Head of caudate nucleus (tissue), 42 donors: ENCODE measurements at regions not wholly inside any gene's neighbourhood (a gene's known extent, or its start where the extent isn't known, plus 50 kb on each side); places are given as distances from the start of the nearest gene placed in this dataset.
"Not testable (repeated sequence)": the region's sequence is repeated elsewhere in the genome, so short reads cannot be mapped to it uniquely, and the experiment has no call there.

Experiments used
- DNase-seq, 42 donors: peaks; one replicate each; pipeline versions ENCODE4 v3.0.0 to v3.0.0-alpha.2; 2020 to 2021; ENCODE audit warnings: mixed read lengths in 7 of 42
- intact Hi-C: fragments of 100-400 bp; cut with DNase I; formaldehyde crosslinking; loops from one replicate; pipeline ENCODE4 v1.15.0; 2022

DNA sequence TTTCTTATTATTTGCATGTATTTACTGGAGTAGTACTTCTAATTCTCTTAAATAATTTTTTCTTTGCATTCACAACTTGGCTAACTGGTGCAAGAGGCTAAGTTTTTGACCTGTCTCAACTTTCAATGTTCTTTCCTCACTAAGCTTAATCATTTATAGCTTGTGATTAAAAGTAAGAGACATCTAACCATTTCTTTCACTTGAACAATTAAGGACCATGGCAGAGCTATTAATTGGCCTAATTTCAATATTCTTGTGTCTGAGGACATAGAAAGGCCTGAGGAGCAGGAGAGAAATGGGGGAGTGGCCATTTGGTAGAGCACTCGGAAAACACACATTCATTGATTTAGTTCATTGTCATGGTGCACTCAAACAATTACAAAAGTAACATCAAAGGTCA is 141.4 kb upstream of the TMEM196 start:
- no peak for DNase-seq
- intact Hi-C loops, result no loop called here

DNA sequence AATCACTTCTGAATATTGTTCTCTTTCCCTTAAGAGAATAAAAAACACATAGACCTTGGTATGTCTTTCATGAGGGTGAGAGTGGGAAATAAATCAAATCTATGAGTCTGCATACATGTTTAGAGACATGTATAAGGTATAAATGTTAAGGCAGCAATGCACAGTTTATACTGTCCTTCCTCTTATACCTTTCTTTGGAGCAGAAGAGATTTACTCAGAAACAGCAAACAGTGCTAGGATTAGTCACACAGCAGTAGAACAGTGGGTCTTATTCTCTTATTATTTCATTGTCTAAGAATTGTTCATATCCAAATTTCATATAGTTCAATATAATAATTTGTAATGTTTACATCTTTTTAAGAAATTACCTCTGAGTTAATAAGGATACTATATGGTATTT is 126.7 kb upstream of the TMEM196 start:
- no peak for DNase-seq
- intact Hi-C loops, result no loop called here

DNA sequence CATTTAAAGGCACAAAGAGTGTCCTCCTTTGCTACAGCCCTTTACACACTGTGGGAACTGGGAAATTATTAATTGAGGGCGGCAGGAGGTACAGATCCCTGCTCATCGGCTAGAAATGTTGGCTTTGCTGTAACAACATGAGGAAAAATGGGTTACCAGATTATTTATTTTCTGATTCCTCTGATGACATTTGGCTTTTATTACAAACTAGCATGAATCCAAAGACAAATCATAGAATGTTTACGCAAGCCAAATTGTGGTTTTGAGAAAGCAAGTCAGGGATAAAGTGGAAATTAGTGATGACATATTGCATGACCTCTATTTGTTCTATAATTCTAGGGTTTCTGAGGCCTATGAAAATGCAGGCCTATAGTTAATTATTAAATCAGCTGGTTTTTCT is 126.1 kb upstream of the TMEM196 start:
- no peak for DNase-seq
- intact Hi-C loops, result no loop called here

DNA sequence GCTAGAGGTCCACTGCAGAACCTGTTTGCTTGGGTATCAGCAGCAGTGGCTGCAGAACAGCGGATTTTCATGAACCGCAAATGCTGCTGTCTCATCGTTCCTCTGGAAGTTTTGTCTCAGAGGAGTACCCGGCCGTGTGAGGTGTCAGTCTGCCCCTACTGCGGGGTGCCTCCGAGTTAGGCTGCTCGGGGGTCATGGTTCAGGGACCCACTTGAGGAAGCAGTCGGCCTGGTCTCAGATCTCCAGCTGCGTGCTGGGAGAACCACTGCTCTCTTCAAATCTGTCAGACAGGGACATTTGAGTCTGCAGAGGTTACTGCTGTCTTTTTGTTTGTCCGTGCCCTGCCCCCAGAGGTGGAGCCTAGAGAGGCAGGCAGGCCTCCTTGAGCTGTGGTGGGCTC is 109.5 kb upstream of the TMEM196 start:
- intact Hi-C loops, DNase-seq: not testable (repeated sequence)

DNA sequence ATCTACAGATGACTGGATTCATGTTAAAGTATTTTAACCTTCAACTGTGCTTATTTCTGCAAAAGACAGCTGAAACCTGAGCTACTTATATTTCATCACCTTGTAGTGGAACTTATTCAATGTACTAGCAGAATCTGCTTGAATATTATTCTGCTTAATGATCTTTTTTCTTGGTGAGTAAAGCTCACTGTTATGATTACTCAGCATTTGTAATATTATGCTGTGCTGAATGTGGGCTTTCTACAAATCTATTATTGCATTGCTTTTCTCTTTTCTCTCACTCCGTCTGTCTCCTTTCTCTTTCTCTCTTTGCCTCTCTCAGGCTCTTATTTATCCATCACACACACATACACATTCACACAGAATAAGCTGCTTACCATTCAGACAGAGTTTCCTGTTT is 98.7 kb upstream of the TMEM196 start:
- intact Hi-C loops, result no loop called here
- DNase-seq, result no peak

DNA sequence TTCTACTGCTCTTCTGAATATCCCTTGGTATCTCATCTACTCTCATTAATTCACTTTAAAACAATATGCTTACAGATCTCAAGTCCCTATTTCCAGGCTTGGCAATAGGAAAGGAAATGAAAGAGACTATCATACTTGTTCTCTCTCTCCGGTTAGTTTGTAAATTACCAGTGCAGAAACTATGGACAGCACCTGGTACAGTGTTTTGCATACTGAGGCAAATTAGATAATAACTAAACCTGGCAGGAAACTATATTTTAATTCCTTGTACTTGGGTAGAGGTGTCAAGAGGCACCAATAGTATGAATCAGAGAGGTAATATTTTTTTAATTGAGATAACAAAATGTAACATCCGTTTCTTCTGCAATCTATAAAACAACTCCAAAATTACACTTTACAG is 97.7 kb upstream of the TMEM196 start:
- intact Hi-C loops, result no loop called here
- DNase-seq, result no peak

DNA sequence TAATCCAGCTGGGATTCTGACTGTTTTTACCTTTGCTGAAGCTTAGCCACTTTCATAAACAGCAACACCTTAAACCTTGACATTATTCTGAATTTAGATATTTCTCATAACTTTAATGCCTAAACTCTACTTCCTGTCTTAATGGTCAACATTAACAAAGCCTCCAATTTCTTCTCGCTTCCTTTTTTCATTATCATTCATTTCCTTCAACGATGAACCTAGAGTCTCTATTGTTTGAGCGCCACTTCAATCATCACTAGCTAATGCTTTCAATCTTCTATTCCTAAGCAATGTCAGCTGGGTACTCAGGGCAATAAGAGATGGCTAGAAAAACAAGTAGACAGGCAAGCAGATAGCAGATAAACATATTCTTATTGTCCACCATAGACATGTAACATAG is 96.6 kb upstream of the TMEM196 start:
- intact Hi-C loops, result no loop called here
- no peak for DNase-seq

DNA sequence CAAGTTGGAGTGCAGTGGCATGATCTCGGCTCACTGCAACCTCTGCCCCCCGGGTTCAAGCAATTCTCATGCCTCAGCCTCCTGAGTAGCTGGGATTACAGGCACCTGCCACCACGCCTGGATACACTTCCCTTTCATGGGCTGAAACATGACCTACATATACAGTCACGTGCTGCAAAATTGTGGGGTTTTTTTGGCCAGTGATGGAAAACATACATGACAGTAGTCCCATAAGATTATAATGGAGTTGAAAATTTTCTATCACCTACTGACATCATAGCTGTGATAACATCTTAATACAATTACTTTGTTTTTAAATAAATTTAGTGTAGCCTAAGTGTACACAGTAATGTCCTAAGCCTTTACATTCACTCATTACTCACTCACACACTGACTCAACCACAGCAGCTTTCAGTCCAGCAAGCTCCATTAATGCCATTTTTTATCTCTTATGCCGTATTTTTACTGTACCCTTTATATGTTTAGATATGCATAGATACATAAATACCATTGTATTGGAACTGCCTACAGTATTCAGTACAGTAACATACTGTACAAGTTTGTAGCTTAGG is 79.9 kb upstream of the TMEM196 start:
- intact Hi-C loops, result no loop called here
- no peak for DNase-seq

DNA sequence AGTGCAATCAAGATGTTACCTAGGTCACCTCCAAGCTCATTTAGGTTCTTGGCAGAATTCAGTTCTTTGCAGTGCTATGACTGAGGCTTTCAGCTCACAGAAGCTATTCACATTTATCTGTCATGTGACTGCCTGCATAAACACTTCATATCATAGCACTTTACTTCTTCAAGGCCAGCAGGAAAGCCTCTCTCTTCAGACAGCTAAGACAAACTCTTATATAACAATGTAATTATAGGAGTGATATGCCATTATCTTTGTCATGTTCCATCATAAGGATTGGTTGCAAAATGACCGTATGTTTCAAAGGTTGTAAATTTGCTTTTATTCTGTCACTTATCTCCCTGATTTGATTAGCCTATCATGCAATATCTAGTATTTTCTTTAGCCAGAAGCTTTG is 78.8 kb upstream of the TMEM196 start:
- intact Hi-C loops, result no loop called here
- no peak for DNase-seq

DNA sequence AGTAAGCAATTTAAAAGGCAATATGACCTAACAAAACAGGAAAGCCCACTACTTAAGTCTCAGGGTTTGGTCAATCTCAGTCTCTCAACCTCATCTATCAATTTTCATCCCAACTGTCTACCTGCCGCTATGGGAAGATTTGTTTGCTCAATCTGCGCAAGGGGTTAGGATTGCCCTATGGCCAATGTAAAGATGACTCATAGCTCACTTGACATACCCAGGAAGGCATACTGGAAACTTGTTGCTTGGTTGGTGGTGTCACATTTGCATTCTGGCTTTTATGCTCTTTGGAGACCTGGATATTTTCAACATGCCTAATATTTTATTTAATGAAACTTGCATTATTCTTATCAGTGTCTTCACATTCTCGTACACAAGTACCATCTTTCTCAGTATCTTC is 78.1 kb upstream of the TMEM196 start:
- no peak for DNase-seq
- intact Hi-C loops, result no loop called here

DNA sequence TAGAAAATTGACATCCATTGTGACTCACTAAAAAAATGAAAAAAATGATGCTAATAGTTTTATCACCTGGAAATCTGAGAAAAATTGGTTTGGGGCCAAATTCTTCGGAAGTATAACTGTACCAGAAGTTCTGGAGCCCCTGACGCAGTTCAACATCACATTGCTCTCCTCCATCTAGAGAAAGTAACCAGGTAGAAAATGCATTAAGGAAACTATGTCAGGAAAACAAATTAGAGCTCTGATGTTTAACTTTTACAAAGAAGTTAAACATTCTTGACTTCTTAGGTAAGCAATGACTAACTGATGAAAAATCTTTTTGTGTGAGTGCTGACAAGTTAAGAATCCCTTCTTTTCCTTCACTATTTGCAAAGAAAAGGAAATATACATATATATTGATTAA is 61.1 kb upstream of the TMEM196 start:
- DNase-seq, result no peak

DNA sequence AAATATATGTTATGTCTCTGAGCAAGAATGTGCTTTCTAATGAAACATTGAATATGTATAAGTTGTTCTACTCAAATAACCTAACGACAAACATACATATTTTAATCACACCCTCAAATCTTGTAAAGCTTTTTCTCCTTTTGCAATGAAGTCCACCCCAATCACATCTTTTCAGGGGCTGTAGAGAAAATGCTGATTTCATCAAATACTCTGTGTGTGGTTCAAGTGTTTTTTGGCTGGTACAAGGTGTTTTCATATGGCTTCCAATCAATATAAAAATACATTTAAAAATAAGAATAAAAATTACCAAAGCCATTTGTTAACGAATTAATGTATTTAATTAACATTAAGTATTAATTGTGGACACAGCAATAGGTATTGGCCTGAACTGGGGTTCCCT is 57.2 kb upstream of the TMEM196 start:
- no peak for DNase-seq
- intact Hi-C loops, result no loop called here

More for the DNA sequence above, 61.1 kb upstream of the TMEM196 start:
- intact Hi-C loops, result no loop called here
